ENCODE measurements at regions not wholly inside any gene's neighbourhood (a gene's known extent, or its start where the extent isn't known, plus 50 kb on each side); places are given as distances from the start of the nearest gene placed in this dataset.

DNA sequence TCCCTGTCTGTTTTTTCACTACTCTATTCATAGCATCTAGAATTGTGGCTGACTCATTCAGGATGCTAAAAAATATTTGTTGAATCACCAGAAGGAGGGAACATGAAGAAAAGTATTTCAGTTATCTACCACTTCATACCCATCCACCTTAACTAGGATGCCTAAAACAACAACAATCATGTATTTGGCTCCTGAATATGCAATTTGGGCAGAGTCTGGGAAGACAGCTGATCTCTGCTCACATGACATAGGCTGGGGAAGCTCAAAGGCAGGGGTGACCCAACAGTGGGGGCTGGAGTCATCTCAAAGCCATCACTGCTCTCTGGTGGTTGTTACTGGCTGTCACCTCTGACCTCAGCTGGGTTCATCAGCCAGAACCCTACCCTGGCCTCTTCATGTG, 80.1 kb upstream of the RPL38 start:
- no peak for TF ChIP-seq TAF1 (IDR thresholded peaks at IDR 0.05; ENCODE audit: borderline replicate concordance, insufficient read depth, low read length)
- TF ChIP-seq, protein P1, sequence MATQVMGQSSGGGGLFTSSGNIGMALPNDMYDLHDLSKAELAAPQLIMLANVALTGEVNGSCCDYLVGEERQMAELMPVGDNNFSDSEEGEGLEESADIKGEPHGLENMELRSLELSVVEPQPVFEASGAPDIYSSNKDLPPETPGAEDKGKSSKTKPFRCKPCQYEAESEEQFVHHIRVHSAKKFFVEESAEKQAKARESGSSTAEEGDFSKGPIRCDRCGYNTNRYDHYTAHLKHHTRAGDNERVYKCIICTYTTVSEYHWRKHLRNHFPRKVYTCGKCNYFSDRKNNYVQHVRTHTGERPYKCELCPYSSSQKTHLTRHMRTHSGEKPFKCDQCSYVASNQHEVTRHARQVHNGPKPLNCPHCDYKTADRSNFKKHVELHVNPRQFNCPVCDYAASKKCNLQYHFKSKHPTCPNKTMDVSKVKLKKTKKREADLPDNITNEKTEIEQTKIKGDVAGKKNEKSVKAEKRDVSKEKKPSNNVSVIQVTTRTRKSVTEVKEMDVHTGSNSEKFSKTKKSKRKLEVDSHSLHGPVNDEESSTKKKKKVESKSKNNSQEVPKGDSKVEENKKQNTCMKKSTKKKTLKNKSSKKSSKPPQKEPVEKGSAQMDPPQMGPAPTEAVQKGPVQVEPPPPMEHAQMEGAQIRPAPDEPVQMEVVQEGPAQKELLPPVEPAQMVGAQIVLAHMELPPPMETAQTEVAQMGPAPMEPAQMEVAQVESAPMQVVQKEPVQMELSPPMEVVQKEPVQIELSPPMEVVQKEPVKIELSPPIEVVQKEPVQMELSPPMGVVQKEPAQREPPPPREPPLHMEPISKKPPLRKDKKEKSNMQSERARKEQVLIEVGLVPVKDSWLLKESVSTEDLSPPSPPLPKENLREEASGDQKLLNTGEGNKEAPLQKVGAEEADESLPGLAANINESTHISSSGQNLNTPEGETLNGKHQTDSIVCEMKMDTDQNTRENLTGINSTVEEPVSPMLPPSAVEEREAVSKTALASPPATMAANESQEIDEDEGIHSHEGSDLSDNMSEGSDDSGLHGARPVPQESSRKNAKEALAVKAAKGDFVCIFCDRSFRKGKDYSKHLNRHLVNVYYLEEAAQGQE (IDR thresholded peaks at IDR 0.05; ENCODE audit: insufficient read depth in 1 of 2, low read depth in 2 of 2, low read length in 2 of 2) = no peak
- TF ChIP-seq SIN3A (IDR thresholded peaks at IDR 0.05; ENCODE audit: borderline replicate concordance, insufficient read depth, low read length) = no peak

All from PFSK-1 (cell line).